Choroid plexus epithelial cell (primary cell): ENCODE measurements at regions not wholly inside any gene's neighbourhood (a gene's known extent, or its start where the extent isn't known, plus 50 kb on each side); places are given as distances from the start of the nearest gene placed in this dataset.

Experiments
- DNase-seq: peaks from one replicate; pipeline ENCODE4 v3.0.0-alpha.2; 2010; ENCODE audit warnings: low read depth
- H3K4me3 ChIP-seq: 2 replicates; pipeline ENCODE4 v1.5.1; 2011; ENCODE audit warnings: low read depth, mild to moderate bottlenecking, control low read depth, low read length, moderate library complexity
- CTCF ChIP-seq: conservative IDR thresholded peaks from 2 replicates; pipeline ENCODE4 v1.5.1; 2011; ENCODE audit warnings: low read depth, mild to moderate bottlenecking, control low read depth, inconsistent platforms, low read length, moderate library complexity

GRCh38 chr6:18842534-18842933, 455.4 kb downstream of the RNF144B start:
- no peak for TF ChIP-seq CTCF
- H3K4me3 ChIP-seq = no peak overlapping the region
- no peak for DNase-seq

GRCh38 chr6:18845896-18846295, 458.7 kb downstream of the RNF144B start:
- no peak overlapping the region for H3K4me3 ChIP-seq
- no peak for DNase-seq
- no peak for TF ChIP-seq CTCF

GRCh38 chr6:18846327-18846726, 459.2 kb downstream of the RNF144B start:
- no peak for TF ChIP-seq CTCF
- DNase-seq = no peak
- no peak overlapping the region for H3K4me3 ChIP-seq

GRCh38 chr6:18861204-18861603, 474.1 kb downstream of the RNF144B start:
- TF ChIP-seq CTCF = no peak
- no peak for DNase-seq
- no peak overlapping the region for H3K4me3 ChIP-seq

GRCh38 chr6:18883268-18883667, 496.1 kb downstream of the RNF144B start:
- H3K4me3 ChIP-seq = no peak overlapping the region
- no peak for DNase-seq
- TF ChIP-seq CTCF = no peak

- no peak for TF ChIP-seq CTCF
- H3K4me3 ChIP-seq = no peak overlapping the region
These were observed 496.7 kb downstream of the RNF144B start for GRCh38 chr6:18883851-18884250.

GRCh38 chr6:18893540-18894269, 506.6 kb downstream of the RNF144B start:
- no peak for DNase-seq
- H3K4me3 ChIP-seq = no peak overlapping the region
- no peak for TF ChIP-seq CTCF

More at GRCh38 chr6:18883851-18884250, 496.7 kb downstream of the RNF144B start:
- no peak for DNase-seq
